ENCODE measurements at regions not wholly inside any gene's neighbourhood (a gene's known extent, or its start where the extent isn't known, plus 50 kb on each side); places are given as distances from the start of the nearest gene placed in this dataset.

GRCh38 chr18:52136532-52136931, 203.5 kb upstream of the DCC start (continued):
- TF ChIP-seq SRSF9 (IDR thresholded peaks at IDR 0.05; ENCODE audit: borderline replicate concordance, low read depth, low read length) = no peak
- TF ChIP-seq ZC3H11A (IDR thresholded peaks at IDR 0.05; ENCODE audit: low read depth, low read length) = no peak
- TF ChIP-seq KHSRP (IDR thresholded peaks at IDR 0.05) = no peak
- no peak for TF ChIP-seq STAG1 (CRISPR knock-in tag; IDR thresholded peaks at IDR 0.05; ENCODE audit: borderline replicate concordance)

- ChIA-PET CTCF (ENCODE audit: low intra/inter-chr PET ratio) (no interaction called here), POLR2A (no interaction called here)
- Histone ChIP-seq H3K4me3 (no peak overlapping the region), H3K36me3 (ENCODE audit: control insufficient read depth, insufficient read depth, low read length) (no peaks in the 10 kb centered on the region), H2AFZ (ENCODE audit: low read depth, low read length) (no peak overlapping the region), H3K9me3 (replicated peaks; ENCODE audit: control insufficient read depth, insufficient read depth, low read depth, low read length) (no peaks in the 10 kb centered on the region), H3K27me3 (ENCODE audit: control insufficient read depth in 2 of 2, insufficient read depth in 2 of 2, low read length in 2 of 2) (no peaks in the 10 kb centered on the region), H3K9ac (ENCODE audit: insufficient read depth in 1 of 2, low read depth in 2 of 2, low read length in 2 of 2) (no peak overlapping the region), H4K20me1 (replicated peaks; ENCODE audit: control insufficient read depth, insufficient read depth, low read length) (no peaks in the 10 kb centered on the region), H3K9me1 (ENCODE audit: control insufficient read depth, insufficient read depth, low read length) (no peaks in the 10 kb centered on the region), H3K79me2 (ENCODE audit: control insufficient read depth, insufficient read depth, low read length) (no peaks in the 10 kb centered on the region), H3K4me2 (ENCODE audit: insufficient read depth, low read length) (no peak overlapping the region), H3K4me1 (replicated peaks in 1 of 2; ENCODE audit: control insufficient read depth in 2 of 2, insufficient read depth in 2 of 2, low read length in 2 of 2) (no peaks in the 10 kb centered on the region), H3K27ac (ENCODE audit: extremely low read depth, low read depth, low read length) (no peak overlapping the region)
- in situ Hi-C loops (cut with MboI) (no loop called here), intact Hi-C loops (cut with micrococcal nuclease) (no loop called here)
- WGBS (ENCODE audit: insufficient coverage, low coverage, missing lambda C conversion rate) = 2% methylated on average over 6 of the region's 6 CpGs
- no peak for ATAC-seq
- DNase-seq (ENCODE audit: extremely low read depth in 1 of 4, low spot score in 3 of 4) = no peak
- TF ChIP-seq ZNF165 (CRISPR knock-in tag; IDR thresholded peaks at IDR 0.05; ENCODE audit: borderline replicate concordance) (no peak), FOXJ3 (CRISPR knock-in tag; IDR thresholded peaks at IDR 0.05) (no peak), KLF13 (tag; IDR thresholded peaks at IDR 0.05; ENCODE audit: borderline replicate concordance, low read depth) (no peak)
- no peak for FAIRE-seq
- no TSS peak for BruUV-seq (replicated peaks)
These were observed 199.0 kb upstream of the DCC start for GRCh38 chr18:52140986-52141385.

Measured in K562 (cell line).